HL-60 (cell line): ENCODE measurements at regions not wholly inside any gene's neighbourhood (a gene's known extent, or its start where the extent isn't known, plus 50 kb on each side); places are given as distances from the start of the nearest gene placed in this dataset.

ENCODE experiments used
- CTCF ChIP-seq: IDR thresholded peaks from one replicate; pipeline ENCODE4 v1.5.1; 2011; ENCODE audit warnings: low read length, control low read depth, inconsistent platforms; ENCODE audit not compliant: insufficient read depth
- GABPA ChIP-seq: IDR thresholded peaks from 2 replicates; pipeline ENCODE4 v1.6.1; 2012; ENCODE audit warnings: low read depth
- REST ChIP-seq: IDR thresholded peaks from 2 replicates; pipeline ENCODE4 v1.6.1; 2012; ENCODE audit warnings: low read depth; ENCODE audit not compliant: insufficient replicate concordance

- TF ChIP-seq CTCF (no peak), GABPA (no peak), REST (no peak)
Measured at GRCh38 chr10:25725917-25726716, 207.9 kb upstream of the MYO3A start.
